Mesendoderm (in vitro differentiated cells): ENCODE measurements at regions not wholly inside any gene's neighbourhood (a gene's known extent, or its start where the extent isn't known, plus 50 kb on each side); places are given as distances from the start of the nearest gene placed in this dataset.

Experiments used
- DNase-seq: peaks from one replicate; pipeline ENCODE4 v3.0.0; 2013
- H2AK5ac ChIP-seq: 2 replicates; pipeline ENCODE4 v1.6.1; 2013; ENCODE audit warnings: low read length, inconsistent platforms
- H2BK120ac ChIP-seq: 2 replicates; pipeline ENCODE4 v1.6.1; 2013; ENCODE audit warnings: low read depth, mild to moderate bottlenecking, low read length, moderate library complexity, mixed read lengths
- H2BK15ac ChIP-seq: replicated peaks from 2 replicates; pipeline ENCODE4 v1.6.1; 2013; ENCODE audit warnings: low read depth, mild to moderate bottlenecking, moderate library complexity
- H2BK5ac ChIP-seq: 2 replicates; pipeline ENCODE4 v1.6.1; 2013; ENCODE audit warnings: low read length, inconsistent platforms
- H3K18ac ChIP-seq: 2 replicates; pipeline ENCODE4 v1.6.1; 2013; ENCODE audit warnings: mild to moderate bottlenecking, low read length, mixed read lengths
- H3K23ac ChIP-seq: one replicate; pipeline ENCODE4 v1.6.1; 2013; ENCODE audit warnings: low read length
- H3K27ac ChIP-seq: 2 replicates; pipeline ENCODE4 v1.5.1; 2013; ENCODE audit warnings: low read depth, mild to moderate bottlenecking, inconsistent platforms, low read length, moderate library complexity
- H3K27me3 ChIP-seq: 2 replicates; pipeline ENCODE4 v1.6.1; 2013; ENCODE audit warnings: low read length, control low read depth, mild to moderate bottlenecking, inconsistent platforms; ENCODE audit not compliant: insufficient read depth, poor library complexity
- H3K36me3 ChIP-seq: 2 replicates; pipeline ENCODE4 v1.6.1; 2013; ENCODE audit warnings: low read length, inconsistent platforms; ENCODE audit not compliant: control insufficient read depth, insufficient read depth
- H3K4ac ChIP-seq: one replicate; pipeline ENCODE4 v1.6.1; 2013; ENCODE audit warnings: low read depth, mild to moderate bottlenecking, low read length, moderate library complexity
- H3K4me1 ChIP-seq: 2 replicates; pipeline ENCODE4 v1.6.1; 2013; ENCODE audit warnings: low read depth, low read length, inconsistent platforms; ENCODE audit not compliant: control insufficient read depth
- H3K4me2 ChIP-seq: 2 replicates; pipeline ENCODE4 v1.6.1; 2013; ENCODE audit warnings: low read length
- H3K4me3 ChIP-seq: 2 replicates; pipeline ENCODE4 v1.5.1; 2013; ENCODE audit warnings: mild to moderate bottlenecking, low read length
- H3K56ac ChIP-seq: one replicate; pipeline ENCODE4 v1.6.1; 2013; ENCODE audit warnings: low read length
- H3K79me1 ChIP-seq: 2 replicates; pipeline ENCODE4 v1.6.1; 2013; ENCODE audit warnings: low read length, inconsistent platforms
- H3K79me2 ChIP-seq: 2 replicates; pipeline ENCODE4 v1.6.1; 2013; ENCODE audit warnings: mild to moderate bottlenecking, low read length; ENCODE audit not compliant: control insufficient read depth, insufficient read depth
- H3K9ac ChIP-seq: 2 replicates; pipeline ENCODE4 v1.6.1; 2013; ENCODE audit warnings: low read length, inconsistent platforms
- H4K5ac ChIP-seq: one replicate; pipeline ENCODE4 v1.6.1; 2013; ENCODE audit warnings: low read length
- H4K8ac ChIP-seq: one replicate; pipeline ENCODE4 v1.6.1; 2013; ENCODE audit warnings: low read depth, mild to moderate bottlenecking, control low read depth, low read length, moderate library complexity
- WGBS: extraction: QIAGEN DNeasy Blood & Tissue Kit; methylation state at CpG from one replicate; pipeline ENCODE4 v1.1.7; 2013; ENCODE audit warnings: low lambda C conversion rate, missing lambda C conversion rate; ENCODE audit not compliant: insufficient coverage; ENCODE audit errors: extremely low coverage; 5-methylcytosine and 5-hydroxymethylcytosine counted together

GRCh38 chr11:134521001-134521400, 109.0 kb upstream of the B3GAT1 start:
- Histone ChIP-seq H4K8ac (no peak overlapping the region), H3K79me2 (no peaks in the 10 kb centered on the region), H2AK5ac (no peak overlapping the region), H3K23ac (no peak overlapping the region), H2BK15ac (no peak overlapping the region), H3K27ac (no peak overlapping the region), H3K9ac (no peak overlapping the region), H3K4me2 (no peak overlapping the region), H3K27me3 (no peaks in the 10 kb centered on the region), H2BK120ac (no peak overlapping the region), H3K4me3 (no peak overlapping the region), H3K18ac (no peak overlapping the region), H4K5ac (no peak overlapping the region), H2BK5ac (no peak overlapping the region), H3K4ac (no peak overlapping the region), H3K36me3 (no peaks in the 10 kb centered on the region), H3K56ac (no peak overlapping the region), H3K79me1 (no peaks in the 10 kb centered on the region), H3K4me1 (no peaks in the 10 kb centered on the region)
- no CpG with 5 or more reads among the region's 14 CpGs for WGBS
- no peak for DNase-seq

GRCh38 chr11:134519788-134520187, 107.7 kb upstream of the B3GAT1 start:
- H3K18ac ChIP-seq: no peak overlapping the region
- no peak overlapping the region for H2BK15ac ChIP-seq
- H3K27me3 ChIP-seq: no peaks in the 10 kb centered on the region
- H4K5ac ChIP-seq: no peak overlapping the region
- H3K4me2 ChIP-seq: no peak overlapping the region
- H3K56ac ChIP-seq: no peak overlapping the region
- H2BK120ac ChIP-seq: no peak overlapping the region
- no peak overlapping the region for H3K4ac ChIP-seq
- H2AK5ac ChIP-seq: no peak overlapping the region
- H4K8ac ChIP-seq: no peak overlapping the region
- H3K79me2 ChIP-seq: no peaks in the 10 kb centered on the region
- no peaks in the 10 kb centered on the region for H3K36me3 ChIP-seq
- no peak overlapping the region for H3K9ac ChIP-seq
- H3K4me3 ChIP-seq: no peak overlapping the region
- no peak for DNase-seq
- no peak overlapping the region for H2BK5ac ChIP-seq
- WGBS: no CpG with 5 or more reads among the region's 7 CpGs
- H3K23ac ChIP-seq: no peak overlapping the region
- H3K27ac ChIP-seq: no peak overlapping the region
- no peaks in the 10 kb centered on the region for H3K79me1 ChIP-seq
- H3K4me1 ChIP-seq: no peaks in the 10 kb centered on the region

GRCh38 chr11:134519390-134519750, 107.3 kb upstream of the B3GAT1 start:
- H4K5ac ChIP-seq: no peak overlapping the region
- no peak overlapping the region for H2BK5ac ChIP-seq
- no peak overlapping the region for H2BK15ac ChIP-seq
- H3K4me3 ChIP-seq: no peak overlapping the region
- H3K36me3 ChIP-seq: no peaks in the 10 kb centered on the region
- H3K79me2 ChIP-seq: no peaks in the 10 kb centered on the region
- H3K4me2 ChIP-seq: no peak overlapping the region
- H3K27me3 ChIP-seq: no peaks in the 10 kb centered on the region
- H3K18ac ChIP-seq: no peak overlapping the region
- WGBS: no CpG with 5 or more reads among the region's 6 CpGs
- H3K4me1 ChIP-seq: no peaks in the 10 kb centered on the region
- H4K8ac ChIP-seq: no peak overlapping the region
- no peak overlapping the region for H3K9ac ChIP-seq
- no peak overlapping the region for H2BK120ac ChIP-seq
- H3K79me1 ChIP-seq: no peaks in the 10 kb centered on the region
- H2AK5ac ChIP-seq: no peak overlapping the region
- no peak for DNase-seq
- no peak overlapping the region for H3K27ac ChIP-seq
- no peak overlapping the region for H3K56ac ChIP-seq
- no peak overlapping the region for H3K23ac ChIP-seq
- H3K4ac ChIP-seq: no peak overlapping the region

GRCh38 chr11:134518616-134519389, 106.8 kb upstream of the B3GAT1 start:
- no peak for DNase-seq
- Histone ChIP-seq H3K4me1 (no peaks in the 10 kb centered on the region), H2BK120ac (no peak overlapping the region), H2AK5ac (no peak overlapping the region), H4K8ac (no peak overlapping the region), H3K27ac (no peak overlapping the region), H3K56ac (no peak overlapping the region), H4K5ac (no peak overlapping the region), H3K79me2 (no peaks in the 10 kb centered on the region), H2BK15ac (no peak overlapping the region), H3K23ac (no peak overlapping the region), H2BK5ac (no peak overlapping the region), H3K18ac (no peak overlapping the region), H3K4me3 (no peak overlapping the region), H3K4me2 (no peak overlapping the region), H3K9ac (no peak overlapping the region), H3K27me3 (no peaks in the 10 kb centered on the region), H3K4ac (no peak overlapping the region), H3K36me3 (no peaks in the 10 kb centered on the region), H3K79me1 (no peaks in the 10 kb centered on the region)
- no CpG with 5 or more reads among the region's 20 CpGs for WGBS

GRCh38 chr11:134517621-134518293, 105.7 kb upstream of the B3GAT1 start:
- no peak overlapping the region for H2AK5ac ChIP-seq
- no peak overlapping the region for H2BK120ac ChIP-seq
- no peaks in the 10 kb centered on the region for H3K79me2 ChIP-seq
- no peaks in the 10 kb centered on the region for H3K27me3 ChIP-seq
- H2BK15ac ChIP-seq: no peak overlapping the region
- H3K27ac ChIP-seq: no peak overlapping the region
- no peak overlapping the region for H4K8ac ChIP-seq
- H3K18ac ChIP-seq: no peak overlapping the region
- no peak overlapping the region for H2BK5ac ChIP-seq
- H3K79me1 ChIP-seq: no peaks in the 10 kb centered on the region
- no peak overlapping the region for H3K4me2 ChIP-seq
- H3K4me3 ChIP-seq: no peak overlapping the region
- no peak overlapping the region for H3K56ac ChIP-seq
- no peak overlapping the region for H3K9ac ChIP-seq
- no peak for DNase-seq
- no peak overlapping the region for H3K23ac ChIP-seq
- WGBS: no CpG with 5 or more reads among the region's 14 CpGs
- no peak overlapping the region for H4K5ac ChIP-seq
- H3K4me1 ChIP-seq: no peaks in the 10 kb centered on the region
- no peak overlapping the region for H3K4ac ChIP-seq
- H3K36me3 ChIP-seq: no peaks in the 10 kb centered on the region
